ENCODE measurements at regions not wholly inside any gene's neighbourhood (a gene's known extent, or its start where the extent isn't known, plus 50 kb on each side); places are given as distances from the start of the nearest gene placed in this dataset.

- DNase-seq: no peak
Observed at GRCh38 chr10:71127773-71128172, 84.6 kb upstream of the UNC5B start.

DNA sequence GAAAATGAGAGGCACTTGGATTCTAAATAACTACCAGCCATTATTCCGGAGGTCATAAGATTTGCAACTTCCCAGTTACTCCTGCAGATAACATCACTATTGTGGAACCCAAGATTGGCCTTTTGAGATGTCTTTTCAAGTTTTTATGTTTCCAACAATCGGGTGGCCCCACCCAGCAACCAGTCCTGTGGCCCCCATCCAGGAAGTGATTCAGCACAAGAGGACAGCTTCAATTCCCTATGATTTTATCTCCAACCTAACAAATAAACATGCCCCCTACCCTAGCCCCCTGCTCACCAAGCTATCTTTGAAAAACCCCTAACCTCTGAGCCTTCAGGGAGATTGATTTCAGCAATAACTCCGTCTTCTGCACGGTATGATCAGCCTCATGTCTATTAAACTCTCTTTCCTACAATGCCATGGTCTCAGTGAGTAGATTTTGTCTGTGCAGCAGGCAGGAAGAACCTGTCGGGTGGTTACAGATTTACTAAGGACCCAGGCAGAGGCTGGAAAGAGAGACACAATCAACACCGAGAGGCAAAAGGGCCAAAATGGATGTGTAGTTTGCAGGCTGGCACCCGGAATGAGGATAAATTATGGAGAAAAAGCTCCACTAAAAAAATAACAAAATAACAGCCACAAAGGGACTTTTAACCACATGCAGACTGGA lies 83.9 kb upstream of the UNC5B start:
- DNase-seq: no peak

DNA sequence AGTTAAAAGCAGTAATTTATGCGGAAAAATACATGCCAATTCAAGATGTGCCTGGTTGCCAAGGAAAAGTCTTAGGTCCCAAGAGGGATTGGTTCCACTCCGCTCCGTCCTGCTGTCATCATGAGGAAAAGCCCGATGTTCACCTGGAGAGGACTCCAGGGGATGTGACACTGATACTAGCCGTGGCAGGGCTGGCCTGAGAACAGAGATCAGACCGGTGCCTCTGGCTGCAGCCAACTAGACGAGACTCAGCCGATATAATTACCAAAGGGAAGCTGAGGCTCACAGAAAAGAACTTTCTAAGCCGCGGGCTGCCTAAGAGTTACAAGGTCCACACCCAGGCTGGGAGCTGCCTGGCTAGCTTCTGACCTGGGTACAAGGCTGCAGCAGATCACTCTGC lies 81.3 kb upstream of the UNC5B start:
- no peak for DNase-seq

DNA sequence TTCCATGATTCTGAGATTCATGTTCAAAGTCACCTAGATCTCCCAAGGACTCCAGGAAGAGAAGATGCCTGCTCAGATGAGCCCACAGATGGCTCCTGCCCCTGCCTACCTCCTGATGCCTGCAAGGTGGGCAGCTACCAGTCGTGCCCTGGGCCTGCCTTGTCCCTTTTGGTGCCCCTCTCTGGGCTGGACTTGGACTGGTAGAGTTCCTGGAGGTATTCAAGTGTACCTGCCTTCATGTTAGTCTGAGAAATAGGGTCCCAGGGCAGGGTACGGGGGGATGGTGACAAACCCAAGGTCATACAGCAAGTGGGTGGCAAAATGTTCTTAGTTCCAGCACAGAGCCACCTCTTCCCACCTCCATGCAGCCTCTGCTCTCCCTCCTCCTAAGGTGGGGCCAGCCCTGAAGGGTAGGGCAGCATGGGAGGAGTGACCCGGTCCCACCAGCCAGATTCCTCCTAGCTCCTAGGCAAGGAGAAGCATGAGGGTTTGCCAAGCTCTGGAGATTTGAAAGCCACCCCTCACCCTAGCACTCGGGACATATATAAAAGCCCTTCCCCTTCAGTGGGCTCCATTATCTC lies 80.8 kb upstream of the UNC5B start:
- DNase-seq: no peak

GRCh38 chr10:71132321-71132810 lies 80.0 kb upstream of the UNC5B start:
- no peak for DNase-seq

DNA sequence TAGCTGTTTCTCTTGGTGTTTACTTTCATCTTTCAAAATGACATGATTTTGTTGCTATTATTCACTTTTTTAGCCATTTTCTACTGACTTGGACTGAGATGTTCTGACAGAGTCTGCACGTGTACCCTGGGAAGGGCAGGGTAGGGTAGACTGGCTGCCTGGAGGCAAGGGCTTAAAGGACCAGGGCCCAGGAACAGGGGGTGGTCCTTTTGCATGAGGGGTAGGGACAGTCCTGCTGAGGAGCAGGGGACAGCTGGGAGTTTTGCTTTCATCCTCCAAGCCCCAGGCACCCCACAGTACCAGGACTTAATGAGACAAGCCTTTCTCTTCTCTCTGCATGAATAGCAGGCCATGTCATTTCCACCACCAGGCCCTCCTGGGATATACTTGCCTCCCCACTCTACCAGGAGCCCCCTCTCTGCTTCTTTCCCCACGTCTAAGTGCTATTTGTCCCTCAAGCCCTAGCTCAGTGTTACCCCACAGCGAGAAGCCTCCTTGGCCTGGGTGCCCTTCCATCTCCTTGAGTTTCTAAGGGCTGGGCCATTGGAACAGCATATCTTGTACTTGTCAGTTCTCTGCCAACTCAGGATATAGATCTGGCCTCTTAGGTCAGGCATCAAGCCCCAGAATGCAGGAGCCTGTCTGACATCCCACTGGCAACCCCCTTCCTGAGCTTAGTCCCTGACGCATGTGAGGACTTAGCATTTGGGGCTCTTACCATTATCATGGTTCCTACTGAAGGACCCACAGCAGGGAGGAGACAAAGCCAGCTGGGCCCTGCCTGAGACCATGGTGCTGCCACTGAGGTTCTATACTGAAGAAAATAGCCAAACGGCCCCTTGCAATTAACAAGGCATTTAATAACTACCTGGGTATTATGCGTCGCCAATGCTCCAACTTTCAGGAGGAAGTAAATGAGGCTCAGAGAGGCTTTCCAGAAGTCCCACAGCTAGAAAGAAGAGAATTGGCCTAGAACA lies 78.4 kb upstream of the UNC5B start:
- DNase-seq: no peak

DNA sequence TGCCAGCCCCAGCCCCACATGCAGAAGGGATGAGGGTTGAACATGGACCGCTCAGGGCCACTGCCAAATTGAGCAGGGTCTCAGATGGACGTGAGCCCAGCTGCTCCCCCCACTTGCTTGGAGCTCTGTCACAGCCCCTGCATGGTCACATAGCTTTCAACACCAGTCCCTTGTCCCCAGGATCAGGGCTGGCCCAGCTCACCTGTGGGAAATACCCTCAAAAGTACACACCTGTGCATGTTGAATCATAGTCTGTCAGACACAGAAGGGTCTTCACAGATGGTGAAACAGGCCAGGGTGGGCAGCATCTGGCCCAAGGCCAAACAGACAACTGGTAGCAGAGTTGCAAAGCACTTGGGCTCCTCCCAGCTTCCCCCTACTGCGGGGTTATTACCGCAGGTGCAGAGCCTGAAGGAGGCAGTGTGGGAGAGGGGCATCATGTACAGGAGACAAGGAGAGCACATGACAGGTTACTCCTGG lies 77.6 kb upstream of the UNC5B start:
- DNase-seq: no peak

DNA sequence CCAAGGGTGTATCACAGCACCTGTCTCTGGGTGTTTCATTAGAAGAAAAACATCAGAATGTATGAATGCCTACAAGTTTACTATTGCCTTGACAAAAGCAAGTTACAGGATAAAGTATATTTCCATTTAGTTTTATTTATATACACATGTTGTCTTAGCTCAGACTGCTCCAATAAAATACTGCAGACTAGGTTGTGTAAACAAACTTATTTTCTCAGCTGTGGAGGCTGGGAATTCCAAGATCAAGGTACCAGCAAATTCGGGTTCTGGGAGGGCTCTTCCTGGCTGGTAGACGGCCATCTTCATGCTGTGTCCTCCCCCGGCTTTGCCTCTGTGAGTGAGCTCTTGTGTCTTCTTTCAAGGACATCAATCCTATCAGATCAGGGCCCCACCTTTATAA lies 77.1 kb upstream of the UNC5B start:
- DNase-seq: no peak

GRCh38 chr10:71136036-71136721 lies 76.2 kb upstream of the UNC5B start:
- DNase-seq: no peak

DNA sequence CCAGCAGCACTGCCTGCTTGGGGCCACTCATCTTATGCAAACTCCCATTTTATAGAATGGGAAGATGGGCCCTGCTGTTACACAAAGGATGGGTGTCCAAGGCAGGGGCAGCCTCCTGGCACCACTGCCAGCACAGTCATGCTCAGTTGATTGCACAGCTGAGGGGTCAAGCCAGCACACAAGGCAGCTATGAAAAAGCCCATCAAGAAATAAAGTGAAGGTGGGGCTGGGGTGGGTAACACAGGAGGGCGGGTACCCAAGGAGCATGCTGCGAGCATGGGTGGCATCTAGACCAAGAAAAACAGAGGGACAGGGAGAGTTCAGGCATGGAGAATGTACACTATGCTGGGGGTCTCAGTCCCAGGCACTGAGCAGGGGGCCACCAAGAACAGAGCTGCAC lies 74.7 kb upstream of the UNC5B start:
- DNase-seq: no peak

DNA sequence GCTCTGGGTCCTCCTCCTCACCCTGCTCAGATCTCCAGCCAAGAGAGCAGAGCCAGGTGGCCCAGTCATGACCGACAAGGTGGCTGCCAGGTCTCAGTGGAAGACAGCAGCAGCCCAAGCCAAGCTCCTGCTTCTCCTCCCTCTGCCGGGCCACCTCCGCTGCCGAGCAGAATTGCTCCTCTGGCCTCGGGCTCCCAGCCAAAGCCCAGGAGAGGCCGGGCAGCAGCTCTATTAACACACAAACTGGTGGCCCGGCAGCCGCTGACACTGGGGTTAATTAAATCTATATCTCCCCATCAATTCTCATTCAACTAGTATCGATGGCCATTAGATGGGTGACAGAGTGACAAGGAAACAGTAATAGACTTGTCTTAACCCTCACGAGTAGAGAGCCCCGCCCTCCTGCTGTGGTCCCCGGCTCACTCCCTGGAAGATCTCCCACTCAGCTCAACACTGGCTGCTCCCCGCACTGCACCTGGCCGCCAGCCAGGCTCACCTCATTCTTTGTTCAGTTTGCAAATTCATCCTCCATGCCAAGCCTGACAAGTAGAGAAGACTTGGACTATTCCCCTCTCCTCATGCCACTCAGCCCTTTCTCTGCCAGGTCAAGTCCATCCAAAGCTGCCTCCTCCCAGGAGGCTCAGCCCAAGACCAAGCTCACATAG lies 74.1 kb upstream of the UNC5B start:
- no peak for DNase-seq

GRCh38 chr10:71141528-71141927 lies 70.8 kb upstream of the UNC5B start:
- DNase-seq: no peak

DNA sequence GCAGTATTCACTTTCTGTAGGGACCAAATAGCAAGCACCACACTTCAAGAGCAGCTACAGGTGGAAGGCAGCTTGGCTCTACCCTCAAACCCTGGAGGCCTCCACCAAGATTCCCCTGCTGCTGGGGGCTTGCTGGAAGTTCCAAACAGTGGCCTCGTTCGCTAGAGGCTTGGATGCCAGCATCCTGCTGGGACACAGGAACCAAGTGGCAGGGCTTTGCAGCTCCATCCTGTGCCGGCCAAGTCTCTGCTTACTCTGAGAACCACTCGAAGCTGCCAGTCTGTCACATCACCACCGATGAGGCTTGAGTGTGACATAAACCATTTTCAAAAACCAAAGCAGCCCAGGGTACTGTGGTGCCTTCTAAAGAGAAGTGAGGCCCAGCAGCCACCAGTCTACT lies 69.2 kb upstream of the UNC5B start:
- DNase-seq: no peak

- no peak for DNase-seq
Observed at GRCh38 chr10:71143610-71144009, 68.8 kb upstream of the UNC5B start.

GRCh38 chr10:71144824-71145223 lies 67.5 kb upstream of the UNC5B start:
- DNase-seq: no peak

DNA sequence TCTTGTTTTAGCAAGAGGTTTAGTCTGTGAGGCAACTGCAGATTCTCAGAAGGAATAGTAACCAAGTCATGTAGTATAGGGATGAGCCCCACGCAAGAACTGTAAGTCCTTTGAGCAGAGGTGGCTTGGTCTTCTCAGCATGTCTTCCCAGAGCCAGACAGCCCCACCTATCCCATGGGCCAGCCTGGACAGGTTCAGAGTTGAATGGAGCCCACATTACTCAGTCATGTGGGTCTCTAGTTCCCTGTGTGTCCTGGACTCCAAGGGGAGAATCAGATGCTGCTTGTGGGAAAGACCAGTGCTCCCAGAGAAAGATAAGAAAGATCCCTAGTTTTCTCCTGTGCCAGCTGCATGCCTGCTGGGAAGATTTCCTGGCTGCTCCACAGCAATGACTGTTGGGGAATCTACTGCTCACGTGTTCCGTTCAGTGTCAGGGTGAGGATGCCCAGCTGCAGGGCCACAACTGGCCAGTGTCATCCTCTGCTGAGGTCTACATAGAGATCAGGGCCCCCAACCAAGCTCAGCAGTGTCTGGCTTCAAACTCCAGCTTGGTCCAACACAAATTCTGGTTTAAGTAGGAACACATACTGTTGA lies 66.9 kb upstream of the UNC5B start:
- no peak for DNase-seq

GRCh38 chr10:71150796-71151195 lies 61.6 kb upstream of the UNC5B start:
- DNase-seq: no peak

GRCh38 chr10:71152043-71152442 lies 60.3 kb upstream of the UNC5B start:
- no peak for DNase-seq

GRCh38 chr10:71156436-71156835 lies 55.9 kb upstream of the UNC5B start:
- DNase-seq: no peak

- no peak for DNase-seq
Observed at GRCh38 chr10:71157435-71157834, 54.9 kb upstream of the UNC5B start.

GRCh38 chr10:71158251-71158650 lies 54.1 kb upstream of the UNC5B start:
- no peak for DNase-seq

GRCh38 chr10:71158902-71159301 lies 53.5 kb upstream of the UNC5B start:
- DNase-seq: no peak

Measured in NCI-H1436 treated with DMSO at 0.1 percent for 48 hours (cell line).